ENCODE measurements at regions not wholly inside any gene's neighbourhood (a gene's known extent, or its start where the extent isn't known, plus 50 kb on each side); places are given as distances from the start of the nearest gene placed in this dataset.

DNA sequence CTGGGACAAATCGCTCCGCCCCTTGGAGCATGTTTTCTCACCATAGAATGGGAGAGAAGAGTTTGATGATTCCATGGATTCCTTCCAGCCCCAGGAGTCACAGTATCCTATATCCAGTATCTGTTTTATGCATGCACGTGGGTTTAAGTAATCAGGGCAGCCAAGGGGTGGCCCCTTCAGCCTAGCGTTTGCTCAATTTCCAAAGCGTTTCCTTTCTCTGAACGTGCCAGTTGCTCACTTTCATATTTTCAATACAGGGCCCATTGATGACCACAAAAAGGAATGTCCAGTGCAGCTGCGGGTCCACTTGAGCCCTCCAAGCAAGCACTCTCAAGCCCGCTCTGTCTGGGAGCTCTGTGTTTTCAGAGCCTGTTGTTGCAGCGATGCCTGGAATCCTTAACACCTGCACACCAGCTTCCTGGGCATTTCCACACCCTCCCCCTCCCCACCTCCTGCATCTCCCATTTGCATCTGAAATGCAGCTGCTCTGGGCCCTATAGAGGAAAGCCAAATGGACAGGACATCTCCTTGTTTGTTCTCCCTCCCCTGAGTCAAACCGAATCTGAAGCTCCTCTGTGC is 164.3 kb upstream of the LPP start:
- H3K36me3 ChIP-seq, result no peaks in the 10 kb centered on the region
- no peak overlapping the region for H3K4me3 ChIP-seq (ENCODE audit: low read depth in 1 of 2, low read length in 1 of 2)
- no peaks in the 10 kb centered on the region for H3K27me3 ChIP-seq
- TF ChIP-seq, protein P1, sequence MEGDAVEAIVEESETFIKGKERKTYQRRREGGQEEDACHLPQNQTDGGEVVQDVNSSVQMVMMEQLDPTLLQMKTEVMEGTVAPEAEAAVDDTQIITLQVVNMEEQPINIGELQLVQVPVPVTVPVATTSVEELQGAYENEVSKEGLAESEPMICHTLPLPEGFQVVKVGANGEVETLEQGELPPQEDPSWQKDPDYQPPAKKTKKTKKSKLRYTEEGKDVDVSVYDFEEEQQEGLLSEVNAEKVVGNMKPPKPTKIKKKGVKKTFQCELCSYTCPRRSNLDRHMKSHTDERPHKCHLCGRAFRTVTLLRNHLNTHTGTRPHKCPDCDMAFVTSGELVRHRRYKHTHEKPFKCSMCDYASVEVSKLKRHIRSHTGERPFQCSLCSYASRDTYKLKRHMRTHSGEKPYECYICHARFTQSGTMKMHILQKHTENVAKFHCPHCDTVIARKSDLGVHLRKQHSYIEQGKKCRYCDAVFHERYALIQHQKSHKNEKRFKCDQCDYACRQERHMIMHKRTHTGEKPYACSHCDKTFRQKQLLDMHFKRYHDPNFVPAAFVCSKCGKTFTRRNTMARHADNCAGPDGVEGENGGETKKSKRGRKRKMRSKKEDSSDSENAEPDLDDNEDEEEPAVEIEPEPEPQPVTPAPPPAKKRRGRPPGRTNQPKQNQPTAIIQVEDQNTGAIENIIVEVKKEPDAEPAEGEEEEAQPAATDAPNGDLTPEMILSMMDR (IDR thresholded peaks at IDR 0.05), result no peak
- H3K27ac ChIP-seq, result no peak overlapping the region
- H3K4me1 ChIP-seq (ENCODE audit: control insufficient read depth in 1 of 2, insufficient read depth in 1 of 2, low read depth in 1 of 2, low read length in 1 of 2), result peaks cover 19 to 23% of the 10 kb centered on the region in 2 experiments
- H3K9me3 ChIP-seq, result no peaks in the 10 kb centered on the region

DNA sequence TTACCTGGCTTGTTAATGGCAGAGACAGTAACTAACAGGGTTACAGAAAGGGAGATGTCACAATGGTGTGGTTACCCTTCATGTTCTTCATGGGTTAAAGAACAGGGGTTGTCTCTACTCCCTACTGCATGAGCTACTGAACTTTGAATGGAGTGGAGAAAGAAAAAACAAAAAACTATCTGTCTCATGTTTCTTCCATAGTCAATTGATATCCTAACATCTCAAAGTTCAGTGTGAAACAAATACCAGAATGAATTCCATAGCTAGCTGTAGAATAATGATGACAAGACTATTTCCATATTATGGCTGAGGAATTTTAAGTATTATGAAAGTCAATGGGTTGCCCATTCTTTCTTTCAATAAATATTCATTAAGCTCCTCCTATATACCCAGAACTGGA is 161.3 kb upstream of the LPP start:
- TF ChIP-seq, protein P1 (IDR thresholded peaks at IDR 0.05), result no peak
- no peaks in the 10 kb centered on the region for H3K36me3 ChIP-seq
- no peak overlapping the region for H3K27ac ChIP-seq

DNA sequence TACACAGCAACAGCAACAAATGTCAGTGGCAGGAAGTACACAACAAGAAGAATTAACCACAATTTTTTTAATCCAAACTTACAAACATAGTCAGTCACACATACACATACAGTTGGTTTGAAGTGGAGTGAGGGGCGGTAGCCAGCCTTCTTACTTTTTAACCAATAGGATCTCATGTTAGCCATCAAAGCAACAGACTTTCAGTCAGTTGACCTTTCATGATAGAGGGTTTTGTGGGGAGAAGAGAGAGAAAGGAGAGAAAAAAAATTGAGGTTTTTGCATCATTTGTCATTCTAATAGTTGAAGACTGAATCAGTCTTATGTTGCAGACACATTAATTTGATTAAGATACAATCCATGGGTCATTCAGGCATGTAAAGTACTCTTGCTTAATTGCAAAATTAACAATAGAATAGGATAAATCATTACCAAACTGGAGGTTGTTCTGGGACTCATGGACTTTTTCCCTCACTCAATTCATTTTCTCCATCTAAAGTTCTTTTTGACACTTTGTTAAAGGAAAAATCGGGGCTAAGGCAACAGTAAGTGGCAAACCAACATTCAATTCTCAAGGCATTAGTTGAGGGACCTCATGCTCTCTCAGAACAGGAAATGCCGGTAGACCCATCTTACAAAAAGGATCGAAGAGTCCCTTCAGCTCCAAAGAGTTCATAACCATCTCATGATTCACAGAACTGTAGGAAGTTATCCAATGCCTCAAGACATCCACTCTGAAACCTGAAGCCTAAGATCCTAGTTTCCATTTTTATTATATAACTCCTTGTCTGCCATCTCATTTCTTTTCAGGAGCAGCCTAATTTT is 159.5 kb upstream of the LPP start:
- H3K9me3 ChIP-seq, result no peaks in the 10 kb centered on the region
- H3K4me3 ChIP-seq (ENCODE audit: low read depth in 1 of 2, low read length in 1 of 2), result no peak overlapping the region
- peaks cover 8 to 11% of the 10 kb centered on the region in 2 experiments for H3K4me1 ChIP-seq (ENCODE audit: control insufficient read depth in 1 of 2, insufficient read depth in 1 of 2, low read depth in 1 of 2, low read length in 1 of 2)
- no peak overlapping the region for H3K27ac ChIP-seq
- H3K36me3 ChIP-seq, result no peaks in the 10 kb centered on the region
- H3K27me3 ChIP-seq, result no peaks in the 10 kb centered on the region
- TF ChIP-seq, protein P1 (IDR thresholded peaks at IDR 0.05), result no peak

More for the DNA sequence above, 161.3 kb upstream of the LPP start:
- Histone ChIP-seq H3K4me3 (ENCODE audit: low read depth in 1 of 2, low read length in 1 of 2) (no peak overlapping the region), H3K4me1 (ENCODE audit: control insufficient read depth in 1 of 2, insufficient read depth in 1 of 2, low read depth in 1 of 2, low read length in 1 of 2) (peaks cover 8 to 12% of the 10 kb centered on the region in 2 experiments), H3K27me3 (no peaks in the 10 kb centered on the region), H3K9me3 (no peaks in the 10 kb centered on the region)

DNA sequence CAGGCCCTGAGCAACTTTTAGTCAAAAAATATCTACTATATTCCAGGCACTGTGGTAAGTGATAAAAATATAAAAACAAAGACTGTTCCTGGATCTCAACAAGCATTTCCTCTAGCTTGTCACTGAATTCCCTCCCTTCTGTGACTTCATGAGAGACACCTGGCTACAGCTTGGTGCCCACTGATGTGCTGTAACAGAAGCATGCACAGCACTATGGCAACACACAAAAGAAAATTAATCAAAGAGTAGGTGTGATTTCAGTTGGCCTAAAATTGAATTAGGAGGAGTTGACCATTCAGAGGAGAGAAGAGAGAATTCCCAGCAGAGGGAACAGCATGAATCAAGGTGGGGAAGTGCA is 158.9 kb upstream of the LPP start:
- TF ChIP-seq, protein P1 (IDR thresholded peaks at IDR 0.05), result no peak
- Histone ChIP-seq H3K4me1 (ENCODE audit: control insufficient read depth in 1 of 2, insufficient read depth in 1 of 2, low read depth in 1 of 2, low read length in 1 of 2) (peaks cover 8 to 11% of the 10 kb centered on the region in 2 experiments), H3K9me3 (no peaks in the 10 kb centered on the region), H3K36me3 (no peaks in the 10 kb centered on the region), H3K27ac (no peak overlapping the region), H3K27me3 (no peaks in the 10 kb centered on the region), H3K4me3 (ENCODE audit: low read depth in 1 of 2, low read length in 1 of 2) (no peak overlapping the region)

DNA sequence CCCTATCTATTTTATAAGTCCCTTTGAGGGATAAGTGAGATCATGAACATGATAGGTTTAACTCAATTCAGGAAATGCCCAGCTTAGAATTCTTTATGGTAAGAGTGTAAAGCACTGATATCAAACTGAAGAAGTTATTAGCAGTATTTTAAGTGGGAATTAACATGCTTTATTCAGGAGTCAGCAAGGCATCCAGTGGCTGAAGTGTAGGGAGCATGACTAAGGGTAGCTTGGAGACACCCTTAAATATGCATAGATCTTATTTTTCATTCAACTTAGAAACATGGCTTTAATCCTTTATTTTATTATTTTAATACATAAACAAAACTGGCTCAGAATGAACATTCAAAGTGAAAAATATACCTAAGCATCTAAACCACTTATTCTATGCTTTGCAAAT is 158.3 kb upstream of the LPP start:
- TF ChIP-seq, protein P1 (IDR thresholded peaks at IDR 0.05), result no peak
- no peak overlapping the region for H3K27ac ChIP-seq
- H3K9me3 ChIP-seq, result no peaks in the 10 kb centered on the region
- no peaks in the 10 kb centered on the region for H3K27me3 ChIP-seq
- H3K4me1 ChIP-seq (ENCODE audit: control insufficient read depth in 1 of 2, insufficient read depth in 1 of 2, low read depth in 1 of 2, low read length in 1 of 2), result peaks cover 14 to 15% of the 10 kb centered on the region in 2 experiments
- H3K36me3 ChIP-seq, result no peaks in the 10 kb centered on the region
- no peak overlapping the region for H3K4me3 ChIP-seq (ENCODE audit: low read depth in 1 of 2, low read length in 1 of 2)

Measured in neutrophil (primary cell).